ENCODE measurements at regions not wholly inside any gene's neighbourhood (a gene's known extent, or its start where the extent isn't known, plus 50 kb on each side); places are given as distances from the start of the nearest gene placed in this dataset.

- intact Hi-C loops (cut with DNase I) = no loop called here
- WGBS = 85% methylated on average over 1 of the region's 1 CpG
Observed at GRCh38 chr20:56986476-56986875, 280.0 kb downstream of the BMP7 start.

GRCh38 chr20:56986931-56987720 lies 279.3 kb downstream of the BMP7 start:
- no peak overlapping the region for H3K4me3 ChIP-seq
- H3K9me3 ChIP-seq = peaks cover 0 to 39% (median 22%) of the 10 kb centered on the region in 4 donors
- H3K36me3 ChIP-seq = no peaks in the 10 kb centered on the region
- intact Hi-C loops (cut with DNase I) = no loop called here
- no peaks in the 10 kb centered on the region for H3K4me1 ChIP-seq
- peaks cover 0 to 16% (median 0%) of the 10 kb centered on the region in 4 donors for H3K27me3 ChIP-seq
- no peak overlapping the region for H3K27ac ChIP-seq (replicated peaks in 1 of 4)
- no peak for TF ChIP-seq CTCF (IDR thresholded peaks at IDR 0.05)
- no peak for DNase-seq (ENCODE audit: extremely low spot score)
- 73% methylated on average over 12 of the region's 12 CpGs for WGBS

More at GRCh38 chr20:56986476-56986875, 280.0 kb downstream of the BMP7 start:
- no peak for DNase-seq (ENCODE audit: extremely low spot score)
- Histone ChIP-seq H3K9me3 (peaks cover 0 to 39% (median 22%) of the 10 kb centered on the region in 4 donors), H3K4me3 (no peak overlapping the region), H3K36me3 (no peaks in the 10 kb centered on the region), H3K27ac (replicated peaks in 1 of 4) (no peak overlapping the region), H3K4me1 (no peaks in the 10 kb centered on the region), H3K27me3 (peaks cover 0 to 16% (median 0%) of the 10 kb centered on the region in 4 donors)
- TF ChIP-seq POLR2AphosphoS5 (IDR thresholded peaks at IDR 0.05) = no peak
- TF ChIP-seq CTCF (IDR thresholded peaks at IDR 0.05) = no peak
- no peak for TF ChIP-seq EP300 (IDR thresholded peaks at IDR 0.05)

GRCh38 chr20:56987986-56988385 lies 278.5 kb downstream of the BMP7 start:
- Histone ChIP-seq H3K27ac (replicated peaks in 1 of 4) (no peak overlapping the region), H3K4me1 (no peaks in the 10 kb centered on the region), H3K4me3 (no peak overlapping the region), H3K27me3 (peaks cover 0 to 16% (median 0%) of the 10 kb centered on the region in 4 donors), H3K36me3 (no peaks in the 10 kb centered on the region), H3K9me3 (peaks cover 0 to 39% (median 22%) of the 10 kb centered on the region in 4 donors)
- TF ChIP-seq POLR2A (IDR thresholded peaks at IDR 0.05; ENCODE audit: low read depth) (no peak), CTCF (IDR thresholded peaks at IDR 0.05) (no peak), POLR2AphosphoS5 (IDR thresholded peaks at IDR 0.05) (no peak), EP300 (IDR thresholded peaks at IDR 0.05) (no peak)
- no peak for DNase-seq (ENCODE audit: extremely low spot score)
- 63% methylated on average over 16 of the region's 16 CpGs for WGBS
- intact Hi-C loops (cut with DNase I) = no loop called here

GRCh38 chr20:56988446-56988845 lies 278.0 kb downstream of the BMP7 start:
- TF ChIP-seq POLR2A (IDR thresholded peaks at IDR 0.05; ENCODE audit: low read depth) (no peak), CTCF (IDR thresholded peaks at IDR 0.05) (no peak), EP300 (IDR thresholded peaks at IDR 0.05) (no peak), POLR2AphosphoS5 (IDR thresholded peaks at IDR 0.05) (no peak)
- no peak for DNase-seq (ENCODE audit: extremely low spot score)
- intact Hi-C loops (cut with DNase I) = no loop called here
- WGBS = 76% methylated on average over 8 of the region's 8 CpGs
- Histone ChIP-seq H3K27me3 (peaks cover 0 to 16% (median 0%) of the 10 kb centered on the region in 4 donors), H3K36me3 (no peaks in the 10 kb centered on the region), H3K4me1 (no peaks in the 10 kb centered on the region), H3K27ac (replicated peaks in 1 of 4) (no peak overlapping the region), H3K9me3 (peaks cover 0 to 38% (median 22%) of the 10 kb centered on the region in 4 donors), H3K4me3 (no peak overlapping the region)

GRCh38 chr20:56989516-56989915 lies 276.9 kb downstream of the BMP7 start:
- no peak overlapping the region for H3K27ac ChIP-seq (replicated peaks in 1 of 4)
- H3K27me3 ChIP-seq = peaks cover 0 to 16% (median 0%) of the 10 kb centered on the region in 4 donors
- DNase-seq (ENCODE audit: extremely low spot score) = no peak
- WGBS = 81% methylated on average over 3 of the region's 3 CpGs
- H3K4me3 ChIP-seq = no peak overlapping the region
- TF ChIP-seq POLR2A (IDR thresholded peaks at IDR 0.05; ENCODE audit: low read depth) (no peak), POLR2AphosphoS5 (IDR thresholded peaks at IDR 0.05) (no peak)
- H3K4me1 ChIP-seq = no peaks in the 10 kb centered on the region
- intact Hi-C loops (cut with DNase I) = no loop called here
- H3K9me3 ChIP-seq = peaks cover 0 to 27% (median 12%) of the 10 kb centered on the region in 4 donors
- no peaks in the 10 kb centered on the region for H3K36me3 ChIP-seq

Measured in esophagus muscularis mucosa (tissue), 4 donors.